Tibial nerve (tissue), 4 donors: ENCODE measurements at regions not wholly inside any gene's neighbourhood (a gene's known extent, or its start where the extent isn't known, plus 50 kb on each side); places are given as distances from the start of the nearest gene placed in this dataset.

Experiments used
- CTCF ChIP-seq, 5 experiments: fragments of 200-600 bp in 3 of 5; fragments of 450-650 bp in 2 of 5; sonication (generic) in 3 of 5; IDR thresholded peaks; one replicate each; pipeline ENCODE4 v1.5.1; 2016 to 2019; ENCODE audit warnings: antibody characterized with exemption in 5 of 5, mild to moderate bottlenecking in 3 of 5, moderate library complexity in 2 of 5
- EP300 ChIP-seq, 2 donors: sonication (generic); formaldehyde crosslinking; IDR thresholded peaks; one replicate each; pipeline ENCODE4 v1.6.1; 2017; ENCODE audit warnings: antibody characterized with exemption in 2 of 2, mild to moderate bottlenecking in 1 of 2
- POLR2A ChIP-seq, 2 donors: fragments of 450-650 bp; IDR thresholded peaks; one replicate each; pipeline ENCODE4 v1.6.1; 2017; ENCODE audit warnings: antibody characterized with exemption in 2 of 2, mild to moderate bottlenecking in 2 of 2, moderate library complexity in 2 of 2

- TF ChIP-seq CTCF (IDR thresholded peaks at IDR 0.05) = no peak
- TF ChIP-seq POLR2A (IDR thresholded peaks at IDR 0.05) = no peak
- TF ChIP-seq EP300 (IDR thresholded peaks at IDR 0.05) = no peak
Observed at GRCh38 chr5:56289602-56289987, 56.5 kb upstream of the ANKRD55 start.
